GM21825 (cell line): ENCODE measurements at regions not wholly inside any gene's neighbourhood (a gene's known extent, or its start where the extent isn't known, plus 50 kb on each side); places are given as distances from the start of the nearest gene placed in this dataset.

ENCODE experiments used
- ATAC-seq: cut with Tn5 transposase; IDR thresholded peaks from one replicate; pipeline ENCODE4 v1.9.1; 2021; ENCODE audit warnings: mild to moderate bottlenecking, moderate library complexity; ENCODE audit not compliant: unreplicated experiment

- no peak for ATAC-seq
These were observed 199.6 kb upstream of the DIO3 start for GRCh38 chr14:101361451-101362433.

GRCh38 chr14:101362529-101363260 lies 198.6 kb upstream of the DIO3 start:
- no peak for ATAC-seq

- no peak for ATAC-seq
These were observed 198.1 kb upstream of the DIO3 start for GRCh38 chr14:101363261-101363555.

- no peak for ATAC-seq
These were observed 197.4 kb upstream of the DIO3 start for GRCh38 chr14:101363880-101364391.

- no peak for ATAC-seq
These were observed 196.6 kb upstream of the DIO3 start for GRCh38 chr14:101364503-101365328.

- no peak for ATAC-seq
These were observed 195.8 kb upstream of the DIO3 start for GRCh38 chr14:101365329-101366158.

- ATAC-seq, result no peak
These were observed 193.7 kb upstream of the DIO3 start for GRCh38 chr14:101367421-101368261.

GRCh38 chr14:101368629-101369028 lies 192.7 kb upstream of the DIO3 start:
- no peak for ATAC-seq

- ATAC-seq, result no peak
These were observed 191.9 kb upstream of the DIO3 start for GRCh38 chr14:101369194-101369915.

GRCh38 chr14:101369916-101370592 lies 191.2 kb upstream of the DIO3 start:
- ATAC-seq, result no peak

- no peak for ATAC-seq
These were observed 190.4 kb upstream of the DIO3 start for GRCh38 chr14:101370593-101371569.

GRCh38 chr14:101371799-101372793 lies 189.2 kb upstream of the DIO3 start:
- ATAC-seq, result no peak

- ATAC-seq, result no peak
These were observed 188.2 kb upstream of the DIO3 start for GRCh38 chr14:101372894-101373620.

GRCh38 chr14:101373690-101374295 lies 187.5 kb upstream of the DIO3 start:
- ATAC-seq, result no peak
